ENCODE measurements at regions not wholly inside any gene's neighbourhood (a gene's known extent, or its start where the extent isn't known, plus 50 kb on each side); places are given as distances from the start of the nearest gene placed in this dataset.
"Not testable (repeated sequence)": the region's sequence is repeated elsewhere in the genome, so short reads cannot be mapped to it uniquely, and the experiment has no call there.

DNA sequence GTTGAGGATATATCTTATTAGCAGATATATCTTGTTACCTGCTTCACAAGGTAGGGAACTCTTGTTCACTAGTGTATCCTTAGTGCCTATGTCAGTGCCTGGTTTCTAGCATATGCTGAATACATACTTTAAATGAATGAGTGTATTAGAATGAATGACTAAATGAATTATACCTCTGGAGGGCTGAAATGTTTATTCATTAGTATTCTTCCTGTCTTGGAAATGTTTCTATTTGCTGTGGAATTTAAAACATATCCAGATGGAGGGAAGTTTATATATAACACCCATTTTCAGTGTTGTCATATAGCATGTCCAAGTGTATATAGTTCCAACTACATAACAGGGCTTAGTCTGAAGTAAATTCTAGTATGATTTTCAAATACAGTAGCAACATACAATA is 581.5 kb downstream of the TBL1XR1 start:
- DNase-seq = no peak

GRCh38 chr3:176611703-176612102 is 585.6 kb downstream of the TBL1XR1 start:
- DNase-seq = no peak

DNA sequence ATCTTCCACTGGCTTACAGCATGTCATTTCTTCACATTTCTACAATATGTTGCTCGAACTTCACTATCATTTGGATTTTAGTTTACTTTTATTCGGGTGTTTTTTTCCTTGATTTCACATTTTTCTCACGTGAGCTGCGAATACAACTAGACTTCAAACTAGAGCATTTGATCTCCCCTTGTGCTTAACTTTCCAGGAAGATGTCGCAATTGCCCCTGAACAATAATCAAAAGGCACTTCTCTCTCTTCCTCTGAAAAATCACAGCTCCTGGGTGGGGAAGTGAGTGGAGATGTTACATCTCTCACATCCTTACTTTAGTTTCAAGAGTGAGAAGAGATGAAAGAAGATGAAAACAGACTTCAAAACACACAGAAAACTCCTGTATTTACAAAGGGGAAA is 587.9 kb downstream of the TBL1XR1 start:
- no peak for DNase-seq

- DNase-seq = not testable (repeated sequence)
These were observed 591.7 kb downstream of the TBL1XR1 start for GRCh38 chr3:176605553-176605952.

GRCh38 chr3:176595307-176595706 is 602.0 kb downstream of the TBL1XR1 start:
- no peak for DNase-seq

DNA sequence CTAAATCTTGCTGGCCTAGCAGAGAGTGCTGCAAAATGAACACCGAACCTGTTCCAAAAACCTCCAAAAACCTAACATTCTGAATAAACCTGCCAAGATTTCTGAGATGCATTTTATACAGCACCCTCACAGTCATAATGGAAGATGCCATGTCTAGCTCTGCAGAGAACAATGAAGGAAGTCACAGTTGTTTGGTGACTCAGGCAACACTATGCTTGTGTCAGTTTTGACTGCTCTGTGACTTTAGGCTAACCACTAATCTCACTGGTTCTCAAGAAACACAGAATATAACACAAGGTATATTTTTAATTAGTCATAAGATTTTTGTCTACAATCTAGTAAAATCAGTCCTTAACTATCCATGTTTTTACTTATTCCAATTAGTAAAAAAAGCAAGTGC is 606.6 kb downstream of the TBL1XR1 start:
- no peak for DNase-seq

DNA sequence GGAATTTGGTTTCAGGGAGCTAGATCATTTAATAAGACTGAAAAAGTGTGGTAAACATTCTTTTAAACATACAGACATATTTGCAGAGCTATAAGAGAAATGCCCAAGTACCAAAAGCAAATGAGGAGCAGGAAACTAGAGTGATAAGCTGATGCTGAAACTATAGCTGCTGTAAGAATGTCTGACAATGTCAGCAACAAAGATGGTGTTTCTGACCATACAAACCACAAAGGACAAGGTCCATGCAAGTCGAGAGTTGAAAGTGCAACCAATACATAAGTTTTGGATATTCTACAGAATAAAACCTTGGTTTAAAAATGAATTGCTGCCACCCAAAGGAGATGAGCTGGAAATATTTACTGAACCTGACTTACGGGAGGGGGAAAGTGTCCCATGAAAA is 610.2 kb downstream of the TBL1XR1 start:
- no peak for DNase-seq

DNA sequence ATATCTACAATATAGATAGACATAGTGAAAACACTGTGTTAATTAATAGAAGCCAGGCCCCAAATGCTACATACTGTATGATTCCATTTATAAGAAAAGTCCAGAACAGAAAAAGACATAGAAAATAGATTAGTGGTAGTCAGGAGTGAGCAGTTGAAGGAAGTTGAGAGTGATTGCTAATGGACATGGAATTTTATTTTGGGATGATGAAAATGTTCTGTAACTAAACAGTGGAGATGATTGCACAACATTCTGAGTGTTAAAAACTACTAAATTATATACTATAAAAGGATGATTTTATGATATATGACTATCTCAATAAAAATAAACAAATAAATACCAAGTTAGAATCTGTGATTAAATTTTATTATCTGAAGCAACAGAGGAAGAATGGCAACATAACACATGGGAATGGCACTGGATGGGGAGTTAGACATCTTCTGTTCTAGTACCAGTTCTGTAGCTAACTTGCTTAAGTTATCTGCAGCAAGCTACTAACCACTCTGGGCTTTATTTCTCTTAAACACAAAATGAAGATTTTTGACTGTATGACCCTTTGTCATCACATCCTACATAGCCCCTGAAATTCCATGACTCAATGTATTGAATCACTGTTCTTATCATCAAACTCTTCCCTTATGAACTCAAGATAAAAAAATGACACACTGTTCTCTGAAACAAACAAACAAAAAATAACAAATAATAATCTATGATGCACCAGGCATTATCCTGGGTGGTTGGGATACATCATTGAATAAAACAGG is 612.7 kb downstream of the TBL1XR1 start:
- no peak for DNase-seq

- DNase-seq = no peak
These were observed 613.3 kb downstream of the TBL1XR1 start for GRCh38 chr3:176583956-176584355.

GRCh38 chr3:176581589-176581988 is 615.7 kb downstream of the TBL1XR1 start:
- DNase-seq = no peak

DNA sequence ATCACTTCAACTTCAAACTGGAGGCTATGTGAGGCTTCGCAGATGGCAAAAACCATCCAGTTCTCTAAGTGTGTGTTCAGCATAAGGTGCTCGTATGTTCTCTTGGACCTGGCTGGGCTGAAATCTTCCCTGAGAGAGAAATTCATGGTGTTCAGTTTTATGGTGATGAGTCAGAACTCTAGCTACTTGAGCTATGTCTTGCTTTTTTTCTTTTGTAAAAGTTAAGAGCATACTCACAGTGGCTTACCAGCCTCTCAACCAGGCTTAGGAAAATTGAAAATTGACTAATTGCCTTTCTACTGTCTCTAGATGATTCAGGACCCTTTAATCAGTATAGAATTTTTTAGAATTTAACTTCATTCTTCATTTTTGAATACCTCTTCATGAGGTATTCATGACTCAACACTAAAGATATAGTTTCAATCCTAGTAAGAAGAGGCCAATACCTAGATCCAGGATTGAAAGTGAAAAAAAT is 617.5 kb downstream of the TBL1XR1 start:
- no peak for DNase-seq

DNA sequence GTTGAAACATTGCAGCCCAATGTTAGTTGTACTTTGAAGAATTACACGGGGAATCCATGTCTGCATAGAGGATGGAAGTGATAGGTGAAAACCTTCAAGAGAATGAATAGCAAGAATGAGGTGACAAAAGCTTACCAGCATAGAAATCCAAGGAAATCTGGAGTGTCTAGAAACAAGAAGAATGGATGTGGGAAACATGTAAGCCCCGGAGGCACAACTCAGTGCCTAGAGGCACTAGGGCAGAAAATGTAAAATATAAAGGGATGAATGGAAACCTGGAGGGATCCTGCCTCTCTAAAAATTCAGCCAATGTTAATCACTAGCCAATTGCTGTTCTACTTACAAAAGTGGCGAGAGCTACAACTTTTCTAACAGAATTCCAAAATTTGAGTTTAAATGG is 619.0 kb downstream of the TBL1XR1 start:
- DNase-seq = no peak

DNA sequence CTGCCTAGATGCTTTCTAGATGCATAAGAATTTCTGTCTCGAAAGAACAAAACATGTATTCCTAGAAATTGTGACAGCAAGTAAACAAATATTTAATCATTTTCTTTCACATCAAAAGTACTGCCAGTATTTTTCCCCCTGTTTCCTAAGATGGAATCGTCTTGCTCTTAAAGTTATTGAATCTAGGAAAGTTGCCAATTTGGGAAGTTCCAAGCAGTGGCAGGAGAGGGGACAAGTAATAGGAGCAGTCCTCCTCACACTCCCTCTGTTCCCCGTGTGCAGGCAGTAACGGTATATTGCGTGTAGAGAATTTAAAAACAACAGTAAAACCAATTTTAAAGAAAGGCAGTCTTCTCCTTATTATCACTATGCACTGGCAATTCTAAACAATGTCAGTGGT is 619.8 kb downstream of the TBL1XR1 start:
- no peak for DNase-seq

GRCh38 chr3:176574786-176575185 is 622.5 kb downstream of the TBL1XR1 start:
- no peak for DNase-seq

GRCh38 chr3:176571926-176572325 is 625.4 kb downstream of the TBL1XR1 start:
- no peak for DNase-seq

- DNase-seq = no peak
These were observed 626.3 kb downstream of the TBL1XR1 start for GRCh38 chr3:176570992-176571391.

DNA sequence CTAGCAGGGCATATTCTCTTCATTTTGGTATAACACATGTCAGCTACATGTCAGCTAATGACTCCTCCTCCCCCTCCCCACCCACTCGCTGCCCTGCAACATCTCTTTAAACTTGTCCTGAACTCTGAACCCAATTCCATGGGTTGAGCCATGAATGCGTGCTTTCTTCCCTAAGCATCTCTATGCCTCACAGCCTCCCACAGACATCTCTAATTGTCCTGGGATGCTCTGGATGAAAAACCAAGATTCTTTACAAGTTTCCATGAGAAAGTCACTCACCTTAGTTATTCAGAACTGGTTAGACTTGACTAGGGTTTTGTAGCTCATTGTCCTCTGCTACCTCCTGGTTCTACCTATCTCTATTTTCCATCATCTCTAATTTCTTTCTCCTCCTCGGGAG is 629.1 kb downstream of the TBL1XR1 start:
- DNase-seq = no peak

DNA sequence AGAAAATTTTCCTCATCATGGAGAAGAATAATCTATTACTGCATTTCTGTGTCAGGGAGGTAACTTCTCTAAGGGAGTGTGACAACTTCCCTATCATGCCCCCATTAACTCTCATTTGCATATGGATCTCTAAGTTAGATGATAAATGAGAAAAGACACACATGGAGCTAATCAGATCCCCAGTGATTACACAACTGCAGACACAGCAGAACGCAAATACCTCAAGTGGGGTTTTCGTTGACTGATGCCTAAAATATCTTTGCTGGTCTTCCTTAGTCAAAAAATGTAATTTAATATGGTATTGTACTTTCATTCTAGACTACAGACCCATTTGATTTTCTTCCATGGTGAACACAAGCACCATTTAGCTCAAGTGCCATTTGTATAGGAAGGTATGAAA is 630.5 kb downstream of the TBL1XR1 start:
- DNase-seq = no peak

DNA sequence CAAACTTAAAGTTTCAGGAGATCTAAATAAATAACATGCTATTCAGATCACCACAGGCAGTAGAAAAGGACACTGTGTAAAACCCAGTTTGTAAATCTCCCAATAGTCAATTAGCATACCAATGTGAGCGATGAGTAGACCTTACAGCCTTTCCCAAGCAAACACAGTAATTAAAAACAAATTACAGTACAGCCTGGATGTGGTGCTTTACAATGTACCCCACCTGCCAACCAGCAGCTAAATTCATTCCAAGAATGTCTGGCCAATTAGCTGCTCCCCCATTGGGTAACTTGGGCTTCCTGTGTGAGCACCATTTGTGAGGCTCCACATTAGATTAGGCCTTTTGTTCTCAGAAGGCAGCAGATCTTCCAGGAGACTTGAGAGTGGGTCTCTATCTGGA is 635.0 kb downstream of the TBL1XR1 start:
- no peak for DNase-seq

DNA sequence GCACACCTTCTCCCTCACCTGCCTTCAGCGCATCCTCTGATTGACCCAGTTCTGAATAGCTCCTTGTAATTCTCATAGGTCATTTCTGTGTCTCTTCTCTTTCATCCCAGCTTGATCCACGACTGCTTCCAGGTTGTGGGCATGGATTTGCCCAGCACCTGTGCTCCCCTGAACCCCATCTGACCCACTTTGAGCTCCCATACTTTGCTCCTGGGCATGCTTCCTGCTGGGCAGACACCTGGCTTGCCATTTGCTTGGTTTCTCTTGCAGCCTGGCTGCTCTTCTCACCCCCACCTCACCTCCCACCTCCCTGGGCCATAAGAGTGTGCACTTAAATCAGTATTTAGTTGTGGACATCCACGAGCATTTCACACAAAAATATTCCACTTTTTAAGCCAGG is 635.5 kb downstream of the TBL1XR1 start:
- no peak for DNase-seq

DNA sequence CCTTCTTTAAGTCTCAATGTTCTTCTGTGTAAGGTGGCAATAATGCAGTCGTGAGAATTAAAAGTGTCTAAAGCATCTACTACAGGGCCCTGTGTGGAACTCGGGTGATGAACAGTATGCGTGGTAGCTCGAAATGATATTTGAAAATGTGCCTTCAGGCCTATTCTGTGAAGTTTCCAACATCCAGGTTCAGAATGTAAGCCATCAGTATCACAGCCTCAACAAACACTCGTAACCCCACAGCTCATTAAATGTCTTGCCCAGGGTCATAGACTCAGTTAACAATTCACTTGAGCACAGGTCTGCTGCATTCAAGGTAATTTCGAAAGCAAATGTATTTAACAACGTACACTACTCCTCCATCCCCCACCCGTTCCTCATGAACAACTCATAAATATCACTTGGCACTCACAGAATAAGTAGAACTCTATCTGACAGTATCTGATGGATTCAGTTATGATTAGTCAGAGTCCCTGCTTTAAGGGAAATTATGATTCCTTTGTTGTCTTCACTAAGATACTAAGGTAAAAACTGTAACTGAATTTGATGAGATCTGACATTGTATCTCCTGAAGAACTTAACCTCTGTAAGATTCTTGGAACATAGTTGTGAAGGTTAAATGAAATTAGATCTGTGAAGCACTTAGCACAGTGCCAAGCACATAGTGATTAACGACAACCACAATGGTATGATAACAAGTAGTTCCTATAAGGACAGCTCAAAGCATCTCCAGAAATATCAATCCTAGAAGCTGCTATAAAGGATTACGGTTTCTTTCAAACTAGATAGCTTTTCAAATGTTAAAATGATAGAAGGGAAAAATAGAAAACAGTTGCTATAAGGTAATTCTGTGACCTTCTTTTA is 642.3 kb downstream of the TBL1XR1 start:
- no peak for DNase-seq

DNA sequence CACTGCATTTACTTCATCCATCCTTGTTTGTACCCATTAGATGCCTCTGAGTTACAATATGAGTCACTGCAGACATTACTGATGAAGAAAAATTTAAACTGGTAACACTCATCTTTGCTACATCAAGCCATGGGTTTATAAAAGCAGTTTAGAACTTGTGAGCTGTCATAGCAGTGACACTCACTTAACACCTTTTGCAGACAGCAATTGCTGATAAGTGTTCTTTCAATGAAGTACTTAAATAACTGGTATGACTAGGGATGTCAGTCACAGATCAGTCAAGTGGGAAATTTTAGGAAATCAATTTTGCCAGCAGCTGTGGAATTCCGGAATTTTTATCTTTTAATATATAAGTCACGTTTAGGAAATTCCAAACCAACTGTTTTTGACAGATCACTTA is 643.0 kb downstream of the TBL1XR1 start:
- DNase-seq = no peak

DNA sequence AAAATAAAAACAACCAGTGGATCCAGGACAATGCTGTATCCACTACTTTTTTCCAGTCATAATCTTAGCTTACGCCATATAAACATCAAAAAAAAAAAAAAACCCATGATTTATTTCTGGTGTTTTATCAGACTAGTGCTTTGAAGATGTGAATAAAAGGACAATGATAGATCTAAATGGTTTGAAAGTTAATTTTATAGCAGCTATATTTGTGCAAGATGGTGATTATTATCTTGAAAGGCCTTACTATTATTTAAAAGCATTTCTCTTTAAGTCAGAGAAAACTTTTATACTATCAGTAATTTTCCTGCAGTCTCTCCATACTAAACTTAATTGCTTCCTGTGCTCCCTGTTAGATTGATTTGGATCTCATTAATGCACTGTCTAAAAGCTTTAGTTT is 670.3 kb downstream of the TBL1XR1 start:
- DNase-seq = no peak

DNA sequence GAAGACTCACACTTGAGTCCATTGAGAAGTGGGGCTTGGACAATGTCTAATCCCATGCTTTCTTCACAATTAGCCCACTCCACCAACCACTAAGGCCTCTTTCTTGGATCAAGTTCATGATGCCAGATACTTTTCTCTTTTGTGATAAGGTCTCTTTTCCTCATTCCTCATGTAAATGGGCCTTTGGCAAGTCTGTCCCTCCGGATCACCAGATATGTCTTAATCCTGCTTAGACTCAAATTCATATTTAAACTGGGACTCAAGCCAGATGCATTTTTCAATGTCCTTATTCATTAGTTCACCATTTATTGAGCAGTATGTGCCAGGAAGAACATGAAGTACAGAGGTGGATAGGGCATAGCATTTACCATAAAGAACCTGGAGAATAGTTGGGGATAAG is 671.1 kb downstream of the TBL1XR1 start:
- no peak for DNase-seq

Data from NCI-H1092 (cell line).